Activated naive CD4-positive, alpha-beta T cell treated with anti-CD3 and anti-CD28 coated beads for 36 hours (primary cell): ENCODE measurements at regions not wholly inside any gene's neighbourhood (a gene's known extent, or its start where the extent isn't known, plus 50 kb on each side); places are given as distances from the start of the nearest gene placed in this dataset.

Experiments used
- CTCF ChIA-PET: fragments of 350-600 bp; sonication (Branson Sonifier 250); formaldehyde crosslinking; loops from one replicate; lab custom pipeline; 2021; ENCODE audit warnings: antibody characterized with exemption; lab: Charles Lee
- DNase-seq: peaks from one replicate; pipeline ENCODE4 v3.0.0-alpha.2; 2020
- H3K27ac Mint-ChIP-seq: one replicate; pipeline ENCODE4 v1.8.0; 2021; ENCODE audit warnings: mild to moderate bottlenecking, mixed read lengths
- H3K27me3 Mint-ChIP-seq: one replicate; pipeline ENCODE4 v1.8.0; 2021; ENCODE audit warnings: low read depth, mixed read lengths
- H3K36me3 Mint-ChIP-seq: one replicate; pipeline ENCODE4 v1.8.0; 2021; ENCODE audit warnings: low read depth, mixed read lengths
- H3K4me1 Mint-ChIP-seq: one replicate; pipeline ENCODE4 v1.8.0; 2021; ENCODE audit warnings: low read depth, mixed read lengths
- H3K4me3 Mint-ChIP-seq: one replicate; pipeline ENCODE4 v1.8.0; 2021; ENCODE audit warnings: mild to moderate bottlenecking, moderate library complexity, mixed read lengths
- H3K9me3 Mint-ChIP-seq: one replicate; pipeline ENCODE4 v1.8.0; 2021; ENCODE audit warnings: mixed read lengths
- intact Hi-C: fragments of 100-400 bp; cut with micrococcal nuclease; formaldehyde crosslinking; loops from one replicate; pipeline ENCODE4 v1.15.1; 2023

DNA sequence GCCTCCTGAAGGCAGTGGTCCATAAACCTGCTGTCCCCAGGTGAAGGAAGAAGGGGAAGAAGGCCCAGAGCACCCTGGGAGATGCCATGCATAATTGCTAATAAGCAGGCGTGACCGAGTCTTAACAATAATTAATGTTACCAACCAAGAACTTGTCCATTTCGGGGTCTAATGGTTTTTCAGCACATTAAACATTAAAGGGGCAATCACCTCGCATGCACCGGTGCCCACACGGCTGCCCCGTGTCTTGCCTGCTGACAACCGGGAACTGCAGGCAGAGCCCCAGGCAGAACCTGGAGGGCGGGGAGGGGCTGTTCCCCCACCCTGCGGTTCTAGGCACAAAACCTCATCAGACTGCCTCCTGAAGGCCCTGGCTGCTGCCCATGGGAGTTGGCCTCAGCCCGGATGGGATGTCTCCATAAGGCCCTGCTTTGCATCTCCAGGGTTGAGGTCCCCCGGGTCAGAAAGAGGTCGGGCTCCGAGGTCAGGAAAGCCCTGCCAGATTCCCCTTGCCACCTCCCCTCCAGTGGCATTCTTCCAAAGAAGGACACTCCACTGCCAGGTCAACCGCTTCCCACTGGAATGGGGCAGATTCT lies 169.0 kb downstream of the BUD13 start:
- Mint-ChIP-seq H3K27ac (no peak overlapping the region), H3K27me3 (peaks cover 11% of the 10 kb centered on the region), H3K4me3 (no peak overlapping the region), H3K4me1 (no peaks in the 10 kb centered on the region), H3K9me3 (no peaks in the 10 kb centered on the region), H3K36me3 (no peaks in the 10 kb centered on the region)
- intact Hi-C loops = no loop called here
- CTCF ChIA-PET = no interaction called here
- no peak for DNase-seq

DNA sequence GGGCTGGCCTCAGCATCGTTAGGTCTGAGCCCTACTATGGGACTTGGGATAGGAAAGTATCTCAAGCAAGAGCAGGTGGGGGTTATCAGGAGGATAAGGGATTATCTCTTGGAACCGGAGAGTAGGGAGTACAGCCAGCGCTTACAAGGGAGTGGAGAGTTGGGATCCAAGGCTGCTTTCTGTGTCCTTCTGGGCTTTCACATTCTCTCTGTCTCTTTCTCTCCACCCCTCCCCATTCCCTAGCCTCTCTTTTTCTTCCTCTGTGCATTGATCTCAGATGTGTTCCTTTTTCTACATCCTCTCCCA lies 170.2 kb downstream of the BUD13 start:
- intact Hi-C loops = no loop called here
- Mint-ChIP-seq H3K36me3 (no peaks in the 10 kb centered on the region), H3K4me1 (no peaks in the 10 kb centered on the region), H3K9me3 (no peaks in the 10 kb centered on the region), H3K27ac (no peak overlapping the region), H3K27me3 (peaks cover 8% of the 10 kb centered on the region), H3K4me3 (no peak overlapping the region)
- CTCF ChIA-PET = no interaction called here
- no peak for DNase-seq

DNA sequence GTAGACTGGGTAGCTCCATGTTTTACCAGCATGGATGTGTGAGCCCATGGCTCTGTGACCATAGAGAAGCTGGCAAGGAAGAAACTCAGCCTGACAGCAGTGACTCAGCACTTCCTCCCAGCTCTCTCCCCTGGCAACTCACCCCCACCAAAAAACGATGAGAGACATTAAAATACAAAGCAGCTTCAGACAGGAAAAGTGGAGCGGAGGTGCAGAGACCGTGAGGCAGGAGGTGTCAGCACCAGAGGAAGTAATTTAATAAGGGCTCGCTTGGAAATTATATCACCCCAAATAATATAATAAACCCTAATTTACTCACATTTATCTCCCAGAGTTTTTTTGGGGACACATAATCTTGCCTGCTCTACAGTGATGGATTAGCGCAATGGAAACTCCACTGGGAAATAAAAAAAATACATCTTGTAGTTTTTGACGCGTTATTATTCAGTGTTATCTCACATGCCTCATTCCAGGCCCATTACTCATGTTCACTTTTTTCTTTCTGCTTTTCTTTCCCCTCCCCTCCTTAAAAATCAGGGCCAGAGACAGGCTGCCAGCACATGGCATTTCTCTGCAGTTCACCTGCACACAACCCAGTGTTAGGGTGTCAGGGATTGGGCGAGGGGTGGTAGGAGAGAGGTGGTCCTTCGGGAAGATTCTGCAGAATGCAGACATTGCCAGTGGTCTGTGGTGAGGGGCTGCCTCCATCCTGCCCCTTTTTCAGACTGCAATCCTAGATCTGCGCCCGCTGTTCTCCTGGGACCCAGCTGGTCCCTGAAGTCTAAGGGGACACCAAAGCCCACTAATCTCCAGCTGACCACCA lies 170.8 kb downstream of the BUD13 start:
- no peak for DNase-seq
- no peaks in the 10 kb centered on the region for H3K4me1 Mint-ChIP-seq
- H3K27ac Mint-ChIP-seq = no peak overlapping the region
- H3K9me3 Mint-ChIP-seq = no peaks in the 10 kb centered on the region
- no peaks in the 10 kb centered on the region for H3K36me3 Mint-ChIP-seq
- intact Hi-C loops = no loop called here
- H3K4me3 Mint-ChIP-seq = no peak overlapping the region
- peaks cover 8% of the 10 kb centered on the region for H3K27me3 Mint-ChIP-seq
- CTCF ChIA-PET = no interaction called here

DNA sequence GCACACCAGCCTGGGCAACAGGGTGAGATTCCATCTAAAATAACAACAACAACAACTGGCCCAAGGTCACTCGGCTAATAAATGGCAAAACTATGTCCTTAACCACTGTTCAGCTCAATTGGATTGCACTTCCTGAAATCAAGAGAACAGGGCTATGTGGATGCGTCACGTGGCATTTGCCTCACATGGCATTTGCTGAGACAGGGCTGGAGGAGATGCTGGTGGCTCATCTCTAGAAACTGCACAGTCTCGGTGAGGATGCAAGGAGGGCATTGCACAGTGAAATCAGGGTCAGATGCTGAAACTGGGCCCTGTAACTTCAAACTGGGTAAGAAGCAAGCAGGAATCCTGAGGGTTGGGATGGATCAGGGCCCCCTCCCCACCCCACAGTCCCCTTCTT lies 171.9 kb downstream of the BUD13 start:
- Mint-ChIP-seq H3K4me3 (no peak overlapping the region), H3K9me3 (no peaks in the 10 kb centered on the region), H3K4me1 (no peaks in the 10 kb centered on the region), H3K27me3 (peaks cover 6% of the 10 kb centered on the region), H3K27ac (no peak overlapping the region), H3K36me3 (no peaks in the 10 kb centered on the region)
- intact Hi-C loops = no loop called here
- CTCF ChIA-PET = no interaction called here
- no peak for DNase-seq

DNA sequence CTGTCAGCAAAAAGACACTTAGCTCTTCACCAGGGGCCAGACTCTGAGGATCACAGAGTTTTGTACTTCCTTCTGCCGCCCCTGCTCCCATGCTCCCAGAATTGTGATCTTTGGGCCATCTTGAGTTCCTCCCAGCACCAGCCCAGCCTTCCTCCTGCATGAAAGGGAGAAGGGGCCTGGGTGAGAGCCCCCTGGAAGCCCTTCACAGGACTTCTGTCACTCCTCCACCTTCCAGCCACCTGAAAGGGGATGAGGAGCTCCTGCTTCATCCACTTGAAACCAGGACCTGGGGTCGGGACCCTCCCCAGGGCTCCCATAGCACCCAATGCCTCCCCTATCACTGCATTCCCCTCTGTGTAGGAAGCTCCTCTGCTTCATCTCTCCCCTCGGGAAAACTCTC lies 174.2 kb downstream of the BUD13 start:
- Mint-ChIP-seq H3K4me1 (no peaks in the 10 kb centered on the region), H3K27me3 (peaks cover 3% of the 10 kb centered on the region), H3K4me3 (no peak overlapping the region), H3K36me3 (no peaks in the 10 kb centered on the region), H3K9me3 (no peaks in the 10 kb centered on the region), H3K27ac (no peak overlapping the region)
- CTCF ChIA-PET = interaction anchor here (0.7 kb wide), 1 partner anchor 93 kb away, joined by 4 read pairs; no protein-coding TSS in a partner anchor
- no peak for DNase-seq
- intact Hi-C loops = no loop called here

DNA sequence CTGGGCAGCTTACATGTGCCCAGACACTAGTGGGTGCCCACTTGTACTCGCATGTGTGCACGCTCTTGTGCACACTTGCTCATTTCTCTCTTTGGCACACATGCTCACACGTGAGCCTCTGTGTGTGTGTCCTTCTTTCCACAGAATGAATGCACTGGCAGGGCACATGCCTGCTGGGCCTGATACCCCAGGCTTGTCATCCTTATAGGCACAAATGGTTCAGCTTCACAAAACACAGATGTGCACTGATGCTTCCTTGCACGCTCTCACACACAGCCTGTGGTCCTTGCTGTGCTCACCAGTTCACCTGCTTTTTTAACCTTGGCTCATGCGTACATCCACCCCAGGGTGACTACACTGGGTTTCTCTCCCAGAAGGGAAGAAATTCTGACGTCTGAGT lies 174.8 kb downstream of the BUD13 start:
- H3K27ac Mint-ChIP-seq = no peak overlapping the region
- DNase-seq = no peak

DNA sequence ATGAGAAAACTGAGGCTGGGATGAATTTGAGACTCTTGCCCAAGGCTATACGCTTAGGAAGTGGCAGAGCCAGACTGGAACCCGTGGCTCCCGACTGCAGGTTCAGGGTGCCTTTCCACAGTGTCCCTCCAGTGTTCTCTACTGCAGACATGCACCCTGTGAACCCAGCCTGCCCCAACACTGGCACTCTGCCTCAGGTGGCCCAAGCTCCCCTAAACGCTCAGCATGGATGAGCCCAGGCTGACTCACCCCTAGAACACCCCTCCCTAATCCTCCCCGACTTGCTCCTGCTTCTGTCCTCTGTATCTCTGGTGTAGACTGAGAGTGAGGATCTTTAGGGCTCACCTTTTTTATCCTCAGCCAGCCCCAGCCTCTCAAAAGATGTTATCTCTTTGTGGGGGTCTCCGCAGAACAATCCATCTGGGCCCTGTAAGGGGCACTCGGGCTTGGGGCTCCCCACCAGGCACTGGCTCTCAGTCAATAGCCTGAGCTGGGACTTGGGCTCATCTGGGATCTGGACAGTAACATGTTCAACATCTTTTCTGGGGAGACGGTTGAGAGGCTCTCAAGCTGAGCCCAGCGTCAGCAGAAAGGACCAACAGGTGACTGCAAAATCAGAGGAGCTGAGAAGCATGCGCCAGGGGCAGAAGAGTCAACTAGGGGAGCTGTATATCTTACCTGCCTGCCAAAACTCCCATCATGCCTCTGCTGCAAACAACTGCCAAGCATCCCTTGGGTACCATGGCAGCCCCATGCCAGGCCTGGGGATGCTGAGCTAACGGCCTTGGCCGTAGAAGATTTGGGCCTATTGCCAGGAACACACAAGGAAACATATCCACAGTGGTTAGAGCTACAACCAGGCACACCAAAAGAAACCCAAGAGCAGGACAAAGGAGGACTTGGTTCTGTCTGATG lies 176.2 kb downstream of the BUD13 start:
- no peaks in the 10 kb centered on the region for H3K9me3 Mint-ChIP-seq
- H3K4me3 Mint-ChIP-seq = no peak overlapping the region
- H3K36me3 Mint-ChIP-seq = no peaks in the 10 kb centered on the region
- no peaks in the 10 kb centered on the region for H3K4me1 Mint-ChIP-seq
- DNase-seq = no peak
- intact Hi-C loops = no loop called here
- H3K27me3 Mint-ChIP-seq = peaks cover 3% of the 10 kb centered on the region
- CTCF ChIA-PET = no interaction called here
- H3K27ac Mint-ChIP-seq = no peak overlapping the region

More for the DNA sequence above, 174.8 kb downstream of the BUD13 start:
- no peaks in the 10 kb centered on the region for H3K4me1 Mint-ChIP-seq
- no peaks in the 10 kb centered on the region for H3K36me3 Mint-ChIP-seq
- no peak overlapping the region for H3K4me3 Mint-ChIP-seq
- H3K27me3 Mint-ChIP-seq = peaks cover 3% of the 10 kb centered on the region
- intact Hi-C loops = no loop called here
- no peaks in the 10 kb centered on the region for H3K9me3 Mint-ChIP-seq
- CTCF ChIA-PET = interaction anchor here (0.7 kb wide), 1 partner anchor 93 kb away, joined by 4 read pairs; no protein-coding TSS in a partner anchor

DNA sequence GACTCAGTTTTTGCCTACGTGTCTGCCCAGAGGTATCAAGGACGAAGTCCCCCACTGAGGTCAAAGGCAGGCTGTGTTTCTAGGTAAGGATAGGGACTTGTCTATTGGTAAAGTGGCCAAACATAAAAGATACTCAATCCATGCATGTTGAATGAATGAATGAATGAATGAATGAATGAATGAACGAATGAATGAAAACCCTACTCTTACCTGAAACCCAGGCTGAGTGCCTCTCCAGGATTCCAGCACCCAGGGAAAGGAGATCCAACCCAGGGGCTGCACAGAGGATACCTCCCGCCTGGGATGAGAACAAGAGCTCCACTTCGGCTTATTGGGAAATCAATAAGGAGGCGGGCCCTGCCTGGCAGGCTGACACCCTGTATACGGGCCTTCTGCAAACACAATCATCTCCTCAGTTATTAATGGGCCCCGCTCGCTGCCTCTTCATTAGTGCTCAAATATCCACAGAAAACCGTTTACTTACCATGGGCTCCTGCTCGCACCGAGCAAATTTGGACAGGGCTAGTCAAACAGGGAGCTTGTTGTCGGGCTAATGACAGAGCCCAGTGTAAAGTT lies 177.4 kb downstream of the BUD13 start:
- no peaks in the 10 kb centered on the region for H3K36me3 Mint-ChIP-seq
- intact Hi-C loops = no loop called here
- H3K4me3 Mint-ChIP-seq = no peak overlapping the region
- CTCF ChIA-PET = no interaction called here
- no peaks in the 10 kb centered on the region for H3K9me3 Mint-ChIP-seq
- no peak overlapping the region for H3K27ac Mint-ChIP-seq
- H3K27me3 Mint-ChIP-seq = peaks cover 5% of the 10 kb centered on the region
- no peaks in the 10 kb centered on the region for H3K4me1 Mint-ChIP-seq
- no peak for DNase-seq

DNA sequence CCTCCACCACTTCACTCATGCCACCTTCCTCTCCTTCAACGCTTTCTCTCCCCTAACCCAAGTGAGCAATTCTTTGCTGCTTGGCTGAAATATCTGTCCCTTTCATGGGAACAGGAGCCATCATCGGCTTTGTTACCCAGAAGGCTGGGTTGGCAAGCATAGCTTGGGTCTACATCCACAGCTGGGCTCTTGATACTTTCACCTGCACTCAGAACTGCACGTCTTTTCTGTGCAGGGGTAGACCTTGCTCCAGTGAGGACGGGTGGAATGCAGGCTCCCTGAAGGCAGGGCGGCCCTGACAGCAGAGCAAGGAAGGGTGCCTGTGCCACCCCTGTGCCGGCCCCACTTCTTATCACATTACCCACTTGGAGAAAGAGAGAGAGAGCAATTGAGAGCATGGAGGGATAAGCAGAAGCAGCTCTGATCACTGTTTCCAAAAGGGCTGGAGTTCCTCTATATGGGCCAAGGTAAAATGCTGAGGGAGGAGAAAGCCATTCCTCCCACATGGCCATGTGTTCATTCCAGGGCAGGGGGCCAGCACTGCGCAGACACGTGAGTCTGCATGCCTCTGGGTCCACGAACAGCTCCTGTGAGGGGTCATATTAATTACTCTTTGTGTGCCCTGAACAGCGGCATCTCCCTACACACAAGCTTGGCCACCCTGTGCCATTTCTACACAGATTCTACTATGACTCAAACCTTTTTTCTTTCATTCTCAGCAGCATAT lies 181.8 kb downstream of the BUD13 start:
- no peak overlapping the region for H3K4me3 Mint-ChIP-seq
- no peak overlapping the region for H3K27ac Mint-ChIP-seq
- no peaks in the 10 kb centered on the region for H3K4me1 Mint-ChIP-seq
- no peaks in the 10 kb centered on the region for H3K36me3 Mint-ChIP-seq
- CTCF ChIA-PET = no interaction called here
- no peak for DNase-seq
- intact Hi-C loops = no loop called here
- peaks cover 2% of the 10 kb centered on the region for H3K27me3 Mint-ChIP-seq
- peaks cover 3% of the 10 kb centered on the region for H3K9me3 Mint-ChIP-seq

DNA sequence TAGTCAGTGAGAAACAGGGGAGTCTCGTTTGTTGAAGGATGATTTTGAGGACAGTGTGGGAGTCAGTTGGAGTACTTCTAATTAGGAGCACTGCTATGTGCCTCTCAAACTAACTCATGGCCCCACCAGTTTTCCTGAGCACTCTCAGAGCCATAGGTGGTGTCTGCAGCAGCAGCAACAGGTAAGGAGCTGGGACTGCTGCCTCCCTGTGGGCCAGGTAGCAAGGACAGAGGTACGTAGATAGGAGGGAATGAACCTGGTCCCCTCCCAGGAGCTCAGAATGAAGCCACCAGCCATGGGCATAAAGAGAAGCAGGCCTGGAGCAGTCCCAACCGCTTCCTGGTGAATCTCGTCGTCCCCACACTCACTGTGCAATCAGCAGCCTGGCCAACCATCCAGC lies 183.4 kb downstream of the BUD13 start:
- Mint-ChIP-seq H3K4me1 (no peaks in the 10 kb centered on the region), H3K9me3 (peaks cover 3% of the 10 kb centered on the region), H3K27me3 (peaks cover 2% of the 10 kb centered on the region), H3K27ac (no peak overlapping the region), H3K36me3 (no peaks in the 10 kb centered on the region), H3K4me3 (no peak overlapping the region)
- no peak for DNase-seq
- intact Hi-C loops = no loop called here
- CTCF ChIA-PET = no interaction called here

DNA sequence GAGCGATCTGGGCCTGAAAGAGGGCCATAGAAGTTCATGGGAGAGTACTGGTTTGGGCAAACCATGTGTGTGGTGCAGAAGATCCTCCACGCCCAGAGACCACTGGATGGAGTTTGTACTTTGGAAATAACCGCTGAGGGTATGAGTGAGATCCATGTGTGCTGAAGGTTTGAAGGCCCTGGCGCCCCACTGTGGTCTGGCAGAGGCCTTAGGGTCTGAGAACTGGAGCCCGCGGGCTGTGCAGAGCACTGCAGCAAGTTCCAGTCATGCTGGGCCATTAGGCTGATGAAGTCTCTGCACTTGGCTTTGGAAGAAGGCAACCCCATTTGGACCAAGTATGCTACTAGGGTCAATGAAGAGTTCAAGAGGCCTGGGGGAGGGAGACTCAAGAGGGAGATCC lies 186.4 kb downstream of the BUD13 start:
- intact Hi-C loops = no loop called here
- Mint-ChIP-seq H3K4me1 (no peaks in the 10 kb centered on the region), H3K27me3 (peaks cover 18% of the 10 kb centered on the region), H3K4me3 (no peak overlapping the region), H3K27ac (no peak overlapping the region), H3K36me3 (no peaks in the 10 kb centered on the region), H3K9me3 (peaks cover 3% of the 10 kb centered on the region)
- CTCF ChIA-PET = no interaction called here
- no peak for DNase-seq

DNA sequence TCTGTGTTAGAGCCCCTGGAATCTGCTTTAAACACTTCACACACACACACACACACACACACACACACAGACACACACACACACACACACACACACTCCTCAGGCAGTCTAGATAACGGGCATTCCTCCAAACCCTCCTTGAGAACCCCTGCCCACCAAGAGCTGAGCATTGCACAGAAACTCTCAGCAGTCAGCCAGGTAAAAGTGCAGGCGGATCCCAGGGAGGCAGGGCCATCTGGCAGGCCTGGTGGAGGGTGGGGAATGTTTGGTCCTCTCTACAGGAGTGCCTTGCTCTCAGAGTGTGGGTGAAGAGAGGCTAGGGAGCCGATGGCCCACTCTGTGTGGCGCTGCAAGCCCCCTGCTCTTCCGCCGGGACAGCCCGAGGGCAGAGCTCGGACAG lies 190.2 kb downstream of the BUD13 start:
- peaks cover 43% of the 10 kb centered on the region for H3K27me3 Mint-ChIP-seq

More for the DNA sequence above, 190.2 kb downstream of the BUD13 start:
- H3K36me3 Mint-ChIP-seq = no peaks in the 10 kb centered on the region
- no peak overlapping the region for H3K27ac Mint-ChIP-seq
- H3K9me3 Mint-ChIP-seq = no peaks in the 10 kb centered on the region
- CTCF ChIA-PET = no interaction called here
- no peaks in the 10 kb centered on the region for H3K4me1 Mint-ChIP-seq
- no peak overlapping the region for H3K4me3 Mint-ChIP-seq
- DNase-seq = no peak
- intact Hi-C loops = no loop called here
